ENCODE measurements at regions not wholly inside any gene's neighbourhood (a gene's known extent, or its start where the extent isn't known, plus 50 kb on each side); places are given as distances from the start of the nearest gene placed in this dataset.
A peak's percentile ranks its signal among the peaks of the same experiment; 100 is the strongest.

- H3K36me3 ChIP-seq: no peaks in the 10 kb centered on the region
- no peak overlapping the region for H3K27ac ChIP-seq
- no peak overlapping the region for H3K4me3 ChIP-seq
- H3K9me3 ChIP-seq: no peaks in the 10 kb centered on the region
- H3K27me3 ChIP-seq: no peaks in the 10 kb centered on the region
- intact Hi-C loops (cut with DNase I; ENCODE audit: low total_unique reads): no loop called here
- no peak for DNase-seq
- no peaks in the 10 kb centered on the region for H3K4me1 ChIP-seq
- TF ChIP-seq POLR2A (IDR thresholded peaks at IDR 0.05): no peak
- no peak for TF ChIP-seq CTCF (IDR thresholded peaks at IDR 0.05)
Measured at GRCh38 chr5:125510651-125511050, 764.2 kb upstream of the ZNF608 start.

- no peak for TF ChIP-seq CTCF (IDR thresholded peaks at IDR 0.05)
- H3K4me3 ChIP-seq: no peak overlapping the region
- H3K36me3 ChIP-seq: no peaks in the 10 kb centered on the region
- DNase-seq: no peak
- no peaks in the 10 kb centered on the region for H3K9me3 ChIP-seq
- H3K4me1 ChIP-seq: no peaks in the 10 kb centered on the region
- H3K27ac ChIP-seq: no peak overlapping the region
- H3K27me3 ChIP-seq: no peaks in the 10 kb centered on the region
- intact Hi-C loops (cut with DNase I; ENCODE audit: low total_unique reads): no loop called here
Measured at GRCh38 chr5:125517973-125518550, 771.6 kb upstream of the ZNF608 start.

GRCh38 chr5:125521289-125521688, 774.9 kb upstream of the ZNF608 start:
- TF ChIP-seq POLR2A (IDR thresholded peaks at IDR 0.05) (no peak), CTCF (IDR thresholded peaks at IDR 0.05) (no peak)
- DNase-seq: no peak
- no peak overlapping the region for H3K4me3 ChIP-seq
- no peaks in the 10 kb centered on the region for H3K36me3 ChIP-seq
- H3K9me3 ChIP-seq: no peaks in the 10 kb centered on the region
- H3K27me3 ChIP-seq: no peaks in the 10 kb centered on the region
- no peak overlapping the region for H3K27ac ChIP-seq
- H3K4me1 ChIP-seq: no peaks in the 10 kb centered on the region
- intact Hi-C loops (cut with DNase I; ENCODE audit: low total_unique reads): no loop called here

- Histone ChIP-seq H3K4me1 (peaks cover 0 to 6% of the 10 kb centered on the region in 2 donors), H3K4me3 (no peak overlapping the region), H3K27me3 (no peaks in the 10 kb centered on the region), H3K9me3 (no peaks in the 10 kb centered on the region), H3K27ac (no peak overlapping the region), H3K36me3 (no peaks in the 10 kb centered on the region)
- intact Hi-C loops (cut with DNase I; ENCODE audit: low total_unique reads): no loop called here
- DNase-seq: no peak
- TF ChIP-seq CTCF (IDR thresholded peaks at IDR 0.05) (no peak), POLR2A (IDR thresholded peaks at IDR 0.05) (no peak)
Measured at GRCh38 chr5:125525356-125525755, 778.9 kb upstream of the ZNF608 start.

- intact Hi-C loops (cut with DNase I; ENCODE audit: low total_unique reads): no loop called here
- no peak overlapping the region for H3K27ac ChIP-seq
- H3K4me1 ChIP-seq: peaks cover 0 to 6% of the 10 kb centered on the region in 2 donors
- no peaks in the 10 kb centered on the region for H3K27me3 ChIP-seq
- no peaks in the 10 kb centered on the region for H3K9me3 ChIP-seq
- no peak overlapping the region for H3K4me3 ChIP-seq
- no peaks in the 10 kb centered on the region for H3K36me3 ChIP-seq
- peak; percentile 17 to 18 for DNase-seq
- no peak for TF ChIP-seq POLR2A (IDR thresholded peaks at IDR 0.05)
Measured at GRCh38 chr5:125526966-125527365, 780.5 kb upstream of the ZNF608 start.

- no peak overlapping the region for H3K4me3 ChIP-seq
- no peaks in the 10 kb centered on the region for H3K36me3 ChIP-seq
- no peaks in the 10 kb centered on the region for H3K27me3 ChIP-seq
- no peak for DNase-seq
- no peaks in the 10 kb centered on the region for H3K9me3 ChIP-seq
- H3K27ac ChIP-seq: no peak overlapping the region
- intact Hi-C loops (cut with DNase I; ENCODE audit: low total_unique reads): no loop called here
- peaks cover 0 to 6% of the 10 kb centered on the region in 2 donors for H3K4me1 ChIP-seq
- TF ChIP-seq POLR2A (IDR thresholded peaks at IDR 0.05) (no peak), CTCF (IDR thresholded peaks at IDR 0.05) (no peak)
Measured at GRCh38 chr5:125528881-125529280, 782.4 kb upstream of the ZNF608 start.
